22Rv1 (cell line): ENCODE measurements at regions not wholly inside any gene's neighbourhood (a gene's known extent, or its start where the extent isn't known, plus 50 kb on each side); places are given as distances from the start of the nearest gene placed in this dataset.

Experiments used
- ZFX ChIP-seq: fragments of 450-650 bp; IDR thresholded peaks from 2 replicates; pipeline ENCODE4 v1.6.1; 2017; ENCODE audit warnings: antibody characterized with exemption, borderline replicate concordance
- TF ChIP-seq, protein P1 (sequence below): fragments of 450-650 bp; IDR thresholded peaks from 2 replicates; pipeline ENCODE4 v1.5.1; 2017; ENCODE audit warnings: mild to moderate bottlenecking

DNA sequence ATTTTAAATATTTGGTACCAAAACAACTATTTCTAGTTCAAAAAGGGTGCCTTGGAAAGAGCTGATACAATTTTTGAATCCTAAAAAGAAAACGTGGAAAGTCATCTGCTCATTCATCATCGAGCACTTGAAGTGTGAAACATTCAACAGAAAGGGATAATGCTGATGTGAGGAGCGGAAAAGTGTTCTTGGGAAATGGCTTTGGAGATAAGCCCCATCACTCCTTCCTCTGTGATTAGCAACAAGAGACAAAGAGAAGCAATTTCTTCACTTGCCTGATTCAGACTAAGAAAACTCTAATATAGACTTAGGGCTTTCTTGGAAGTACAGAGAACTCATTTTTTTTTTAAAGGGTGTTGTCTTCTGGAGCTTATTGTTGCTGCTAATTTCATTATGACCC is 74.9 kb downstream of the C9orf152 start:
- TF ChIP-seq, protein P1, sequence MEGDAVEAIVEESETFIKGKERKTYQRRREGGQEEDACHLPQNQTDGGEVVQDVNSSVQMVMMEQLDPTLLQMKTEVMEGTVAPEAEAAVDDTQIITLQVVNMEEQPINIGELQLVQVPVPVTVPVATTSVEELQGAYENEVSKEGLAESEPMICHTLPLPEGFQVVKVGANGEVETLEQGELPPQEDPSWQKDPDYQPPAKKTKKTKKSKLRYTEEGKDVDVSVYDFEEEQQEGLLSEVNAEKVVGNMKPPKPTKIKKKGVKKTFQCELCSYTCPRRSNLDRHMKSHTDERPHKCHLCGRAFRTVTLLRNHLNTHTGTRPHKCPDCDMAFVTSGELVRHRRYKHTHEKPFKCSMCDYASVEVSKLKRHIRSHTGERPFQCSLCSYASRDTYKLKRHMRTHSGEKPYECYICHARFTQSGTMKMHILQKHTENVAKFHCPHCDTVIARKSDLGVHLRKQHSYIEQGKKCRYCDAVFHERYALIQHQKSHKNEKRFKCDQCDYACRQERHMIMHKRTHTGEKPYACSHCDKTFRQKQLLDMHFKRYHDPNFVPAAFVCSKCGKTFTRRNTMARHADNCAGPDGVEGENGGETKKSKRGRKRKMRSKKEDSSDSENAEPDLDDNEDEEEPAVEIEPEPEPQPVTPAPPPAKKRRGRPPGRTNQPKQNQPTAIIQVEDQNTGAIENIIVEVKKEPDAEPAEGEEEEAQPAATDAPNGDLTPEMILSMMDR, result no peak
- no peak for TF ChIP-seq ZFX
